GM23338 (cell line): ENCODE measurements at regions not wholly inside any gene's neighbourhood (a gene's known extent, or its start where the extent isn't known, plus 50 kb on each side); places are given as distances from the start of the nearest gene placed in this dataset.

Experiments used
- ATAC-seq: fragments of 200-7000 bp; cut with Tn5 transposase; 3 replicates; pipeline ENCODE4 v1.9.1; 2020
- DNase-seq: peaks from one replicate; pipeline ENCODE4 v3.0.0-alpha.2; 2015; ENCODE audit warnings: low spot score
- H2AFZ ChIP-seq: fragments of 200-600 bp; sonication (generic); 2 replicates; pipeline ENCODE4 v1.8.0; 2016; ENCODE audit warnings: antibody characterized with exemption, mild to moderate bottlenecking, moderate library complexity
- H3F3A ChIP-seq: fragments of 200-600 bp; sonication (generic); replicated peaks from 2 replicates; pipeline ENCODE4 v1.8.0; 2017; ENCODE audit warnings: antibody characterized with exemption, mixed run types, low read depth
- H3K27ac ChIP-seq: fragments of 200-600 bp; sonication (generic); 2 replicates; pipeline ENCODE4 v1.6.1; 2016; ENCODE audit warnings: low read depth
- H3K27me3 ChIP-seq: fragments of 200-600 bp; sonication (generic); 2 replicates; pipeline ENCODE4 v1.8.0; 2016; ENCODE audit warnings: mild to moderate bottlenecking, mixed run types, moderate library complexity; ENCODE audit not compliant: insufficient read depth
- H3K36me3 ChIP-seq: fragments of 200-600 bp; sonication (generic); 2 replicates; pipeline ENCODE4 v1.8.0; 2016; ENCODE audit warnings: mild to moderate bottlenecking; ENCODE audit not compliant: insufficient read depth
- H3K4me1 ChIP-seq: fragments of 200-600 bp; sonication (generic); 2 replicates; pipeline ENCODE4 v1.8.0; 2016; ENCODE audit warnings: mild to moderate bottlenecking, moderate library complexity; ENCODE audit not compliant: insufficient read depth
- H3K4me2 ChIP-seq: fragments of 200-600 bp; sonication (generic); 2 replicates; pipeline ENCODE4 v1.7.1; 2017; ENCODE audit warnings: mixed run types
- H3K4me3 ChIP-seq: fragments of 200-600 bp; sonication (generic); 2 replicates; pipeline ENCODE4 v1.6.1; 2016; ENCODE audit warnings: mixed run types
- H3K79me2 ChIP-seq: fragments of 200-600 bp; sonication (generic); replicated peaks from 2 replicates; pipeline ENCODE4 v1.8.0; 2017; ENCODE audit warnings: mild to moderate bottlenecking; ENCODE audit not compliant: insufficient read depth
- H3K9me2 ChIP-seq: fragments of 200-600 bp; sonication (generic); 2 replicates; pipeline ENCODE4 v1.8.0; 2017; ENCODE audit not compliant: insufficient read depth
- H4K20me1 ChIP-seq: fragments of 200-600 bp; sonication (generic); replicated peaks from 2 replicates; pipeline ENCODE4 v1.8.0; 2017; ENCODE audit warnings: mild to moderate bottlenecking; ENCODE audit not compliant: insufficient read depth
- H3K27ac Mint-ChIP-seq: 2 replicates; pipeline ENCODE4 v1.8.0; 2020; ENCODE audit warnings: inconsistent platforms, mild to moderate bottlenecking, moderate library complexity, mixed read lengths
- H3K27me3 Mint-ChIP-seq: 3 replicates; pipeline ENCODE4 v1.8.0; 2022; ENCODE audit warnings: low read depth, mild to moderate bottlenecking, moderate library complexity, mixed read lengths, inconsistent platforms; ENCODE audit not compliant: insufficient read depth, poor library complexity
- H3K36me3 Mint-ChIP-seq: 3 replicates; pipeline ENCODE4 v1.8.0; 2021; ENCODE audit warnings: low read depth, mild to moderate bottlenecking, inconsistent platforms, moderate library complexity, mixed read lengths
- H3K4me1 Mint-ChIP-seq: 3 replicates; pipeline ENCODE4 v1.8.0; 2020; ENCODE audit warnings: mild to moderate bottlenecking, inconsistent platforms, mixed read lengths
- H3K4me3 Mint-ChIP-seq: 3 replicates; pipeline ENCODE4 v1.8.0; 2021; ENCODE audit warnings: moderate library complexity, mild to moderate bottlenecking, inconsistent platforms, mixed read lengths
- H3K9me3 Mint-ChIP-seq: 3 replicates; pipeline ENCODE4 v1.8.0; 2020; ENCODE audit warnings: moderate library complexity, mild to moderate bottlenecking, inconsistent platforms, mixed read lengths
- CREB1 ChIP-seq: fragments of 250-450 bp; sonication (Bioruptor Pico); IDR thresholded peaks from 2 replicates; pipeline ENCODE4 v1.5.0; 2020; ENCODE audit warnings: low read depth, mild to moderate bottlenecking, moderate library complexity
- CTCF ChIP-seq, 2 experiments: fragments of 200-600 bp in 1 of 2; sonication (generic) in 1 of 2; conservative IDR thresholded peaks; 2 replicates each; pipeline versions ENCODE4 v1.5.1 to v1.6.1; 2016 to 2017; ENCODE audit warnings: antibody characterized with exemption in 2 of 2, low read depth in 2 of 2, mild to moderate bottlenecking in 2 of 2, moderate library complexity in 1 of 2
- ETS1 ChIP-seq: IDR thresholded peaks from 2 replicates; pipeline ENCODE4 v1.6.1; 2016; ENCODE audit warnings: antibody characterized with exemption
- EZH2 ChIP-seq: fragments of 200-600 bp; sonication (generic); IDR thresholded peaks from one replicate; pipeline ENCODE4 v1.8.0; 2017; ENCODE audit warnings: antibody characterized with exemption, mild to moderate bottlenecking, low read depth; ENCODE audit not compliant: unreplicated experiment
- EZH2phosphoT487 ChIP-seq: fragments of 200-600 bp; sonication (generic); IDR thresholded peaks from one replicate; pipeline ENCODE4 v1.8.1; 2018; ENCODE audit warnings: antibody characterized with exemption; ENCODE audit not compliant: unreplicated experiment
- JUNB ChIP-seq: IDR thresholded peaks from one replicate; pipeline ENCODE4 v1.6.1; 2016; ENCODE audit warnings: antibody characterized with exemption; ENCODE audit not compliant: unreplicated experiment
- NANOG ChIP-seq: IDR thresholded peaks from 2 replicates; pipeline ENCODE4 v1.6.1; 2016; ENCODE audit warnings: antibody characterized with exemption, borderline replicate concordance
- POLR2AphosphoS5 ChIP-seq: IDR thresholded peaks from 2 replicates; pipeline ENCODE4 v1.6.1; 2016; ENCODE audit warnings: antibody characterized with exemption, low read depth
- REST ChIP-seq: IDR thresholded peaks from one replicate; pipeline ENCODE4 v1.6.1; 2018; ENCODE audit warnings: antibody characterized with exemption; ENCODE audit not compliant: unreplicated experiment
- STAT1 ChIP-seq: IDR thresholded peaks from one replicate; pipeline ENCODE4 v1.6.1; 2016; ENCODE audit warnings: antibody characterized with exemption; ENCODE audit not compliant: unreplicated experiment
- ZNF114 ChIP-seq: fragments of 250-450 bp; sonication (Bioruptor Pico); IDR thresholded peaks from 2 replicates; pipeline ENCODE4 v1.5.0; 2020; ENCODE audit warnings: mild to moderate bottlenecking, moderate library complexity
- ZNF331 ChIP-seq: fragments of 250-450 bp; sonication (Bioruptor Pico); IDR thresholded peaks from 2 replicates; pipeline ENCODE4 v1.5.0; 2020; ENCODE audit warnings: low read depth, mild to moderate bottlenecking, moderate library complexity

- TF ChIP-seq CTCF (conservative IDR thresholded peaks at IDR 0.05; ENCODE audit: low read depth in 2 of 2) (no peak), JUNB (no peak), ZNF114 (no peak), ZNF331 (CRISPR knock-in tag) (no peak), EZH2phosphoT487 (no peak), EZH2 (no peak), CREB1 (no peak)
These were observed 70.3 kb upstream of the KLHL29 start (continued) for GRCh38 chr2:23314687-23315086.

DNA sequence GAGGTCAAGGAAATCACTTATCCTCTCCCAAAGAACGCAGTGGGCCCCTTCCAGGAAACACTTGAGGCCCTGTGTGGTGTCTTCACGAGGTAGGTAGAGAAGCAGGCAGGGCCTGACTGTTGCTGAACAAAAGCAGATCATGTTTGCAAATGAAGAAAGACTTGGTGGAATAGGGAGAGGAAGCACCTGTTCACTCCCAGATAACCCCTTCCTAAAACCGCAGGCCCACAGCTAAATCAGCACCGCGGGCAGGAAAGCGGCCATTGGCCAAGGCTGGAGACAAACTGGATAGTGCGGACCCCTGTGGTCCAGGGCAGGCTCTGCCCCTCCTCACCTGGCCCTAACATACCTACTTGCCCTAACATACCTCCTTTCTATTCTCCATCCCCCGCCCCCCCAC, 64.9 kb upstream of the KLHL29 start:
- Histone ChIP-seq H3K27ac (no peak overlapping the region), H2AFZ (no peak overlapping the region), H3K4me3 (no peak overlapping the region), H4K20me1 (no peaks in the 10 kb centered on the region), H3K9me2 (no peaks in the 10 kb centered on the region), H3F3A (no peaks in the 10 kb centered on the region), H3K27me3 (no peaks in the 10 kb centered on the region), H3K79me2 (no peaks in the 10 kb centered on the region), H3K4me2 (no peak overlapping the region), H3K4me1 (no peaks in the 10 kb centered on the region), H3K36me3 (no peaks in the 10 kb centered on the region)
- Mint-ChIP-seq H3K4me3 (no peak overlapping the region), H3K9me3 (no peaks in the 10 kb centered on the region), H3K4me1 (peaks cover 3% of the 10 kb centered on the region; the same call in 1 of the 3 replicates), H3K27ac (no peak overlapping the region), H3K27me3 (no peaks in the 10 kb centered on the region), H3K36me3 (no peaks in the 10 kb centered on the region)
- DNase-seq (no peak), ATAC-seq (peak; percentile 33; the same call in 1 of the 3 replicates)
- TF ChIP-seq NANOG: no peak
- no peak for TF ChIP-seq REST
- no peak for TF ChIP-seq ETS1
- TF ChIP-seq CREB1: no peak
- no peak for TF ChIP-seq CTCF (conservative IDR thresholded peaks at IDR 0.05; ENCODE audit: low read depth in 2 of 2)
- TF ChIP-seq STAT1: no peak
- no peak for TF ChIP-seq ZNF114
- TF ChIP-seq POLR2AphosphoS5: no peak
- TF ChIP-seq ZNF331 (CRISPR knock-in tag): no peak
- no peak for TF ChIP-seq EZH2phosphoT487
- TF ChIP-seq JUNB: no peak
